ENCODE measurements at regions not wholly inside any gene's neighbourhood (a gene's known extent, or its start where the extent isn't known, plus 50 kb on each side); places are given as distances from the start of the nearest gene placed in this dataset.

GRCh38 chr4:83213640-83214039 lies 71.0 kb downstream of the COQ2 start:
- Mint-ChIP-seq H3K27ac (peak overlapping the region; percentile 5 to 97 (median 78)), H3K4me3 (peak overlapping the region in 1 of 10 donors; percentile 33)
- POLR2A ChIA-PET, result interaction anchor here (1.0 to 6.5 kb wide), 2 partner anchors 102 to 136 kb away, joined by 5 to 104 read pairs; partner anchors contain the start of gene PLAC8

DNA sequence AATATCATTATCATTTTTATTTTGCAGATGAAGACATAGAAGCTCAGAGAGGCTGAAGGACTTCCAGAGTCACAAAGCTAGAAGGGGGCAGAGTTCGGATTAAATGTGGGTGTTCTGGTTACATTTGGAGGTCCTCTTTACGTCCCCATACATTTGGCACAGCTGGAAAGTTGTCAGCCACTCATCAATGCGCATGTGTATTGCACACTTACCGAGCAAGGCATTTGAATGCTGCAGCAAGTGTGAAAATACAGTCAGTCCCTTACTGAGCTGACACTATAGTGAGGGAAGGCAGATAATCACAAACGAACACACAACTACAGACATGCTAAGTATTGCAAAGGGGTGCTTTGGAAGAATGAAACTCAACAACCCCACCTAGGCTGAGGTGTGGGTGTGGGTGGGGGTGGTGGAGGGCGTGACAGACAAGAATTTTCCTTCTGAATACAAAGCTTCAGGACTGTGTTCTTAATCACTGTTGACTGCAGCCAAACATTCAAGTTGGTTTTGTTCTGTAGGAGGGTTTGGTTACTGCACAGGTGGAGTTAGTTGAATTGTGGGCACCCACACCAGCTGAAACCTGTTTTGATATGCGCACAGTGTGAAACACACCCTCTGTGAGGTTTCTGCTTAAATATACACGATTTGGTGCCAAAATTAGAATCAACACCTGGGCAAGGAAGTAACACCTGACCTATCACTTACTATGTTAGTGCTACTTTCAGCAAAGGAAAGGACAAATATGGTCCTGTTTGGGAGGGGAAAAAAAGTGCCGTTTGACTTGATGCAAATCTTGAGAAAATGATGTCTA lies 72.4 kb downstream of the COQ2 start:
- H3K9me3 Mint-ChIP-seq, result peaks cover 0 to 5% (median 0%) of the 10 kb centered on the region in 9 donors
- H3K36me3 Mint-ChIP-seq, result no peaks in the 10 kb centered on the region
- POLR2A ChIA-PET, result interaction anchor here (0.7 to 6.5 kb wide), 10 partner anchors 16 to 135 kb away, joined by 3 to 104 read pairs (median 4); partner anchors contain the start of gene PLAC8
- ATAC-seq, result peak; percentile 89 to 95
- H3K4me1 Mint-ChIP-seq, result peaks cover 37 to 88% (median 82%) of the 10 kb centered on the region in 4 donors
- no peaks in the 10 kb centered on the region for H3K27me3 Mint-ChIP-seq
- DNase-seq, result peak; percentile 24 to 94 (median 76)
- peak overlapping the region; percentile 57 to 83 (median 71) for H3K4me3 Mint-ChIP-seq
- peak overlapping the region; percentile 83 to 97 (median 94) for H3K27ac Mint-ChIP-seq

More at GRCh38 chr4:83213640-83214039, 71.0 kb downstream of the COQ2 start:
- peaks cover 44 to 97% (median 92%) of the 10 kb centered on the region in 4 donors for H3K4me1 Mint-ChIP-seq
- DNase-seq (no peak), ATAC-seq (no peak)
- peaks cover 0 to 5% (median 0%) of the 10 kb centered on the region in 9 donors for H3K9me3 Mint-ChIP-seq
- H3K36me3 Mint-ChIP-seq, result no peaks in the 10 kb centered on the region
- H3K27me3 Mint-ChIP-seq, result no peaks in the 10 kb centered on the region

DNA sequence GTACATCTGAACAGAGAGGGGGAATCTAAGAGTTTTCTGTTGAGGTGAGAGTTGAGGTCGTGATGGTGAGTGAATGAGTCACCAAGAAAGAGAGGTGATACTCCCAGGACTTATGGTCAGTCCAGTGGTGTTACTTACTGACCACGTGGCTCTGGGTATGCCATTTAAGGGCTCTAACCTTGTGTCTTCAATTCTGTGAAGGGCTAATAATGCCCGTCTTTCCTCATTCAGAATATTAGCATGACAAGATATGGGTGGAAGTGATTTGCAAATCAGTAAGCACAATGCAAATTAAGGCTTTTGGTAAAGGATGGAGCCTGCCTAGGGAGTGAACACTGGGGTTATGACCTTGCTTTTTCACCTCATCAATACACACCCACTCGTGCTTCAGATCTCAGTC lies 75.2 kb downstream of the COQ2 start:
- POLR2A ChIA-PET, result interaction anchor here (1.0 to 6.5 kb wide), 2 partner anchors 9 to 98 kb away, joined by 5 to 104 read pairs; partner anchors contain the start of gene PLAC8
- no peak for DNase-seq
- peaks cover 29 to 60% (median 58%) of the 10 kb centered on the region in 4 donors for H3K4me1 Mint-ChIP-seq
- no peaks in the 10 kb centered on the region for H3K36me3 Mint-ChIP-seq
- H3K27me3 Mint-ChIP-seq, result no peaks in the 10 kb centered on the region
- peaks cover 0 to 5% (median 0%) of the 10 kb centered on the region in 9 donors for H3K9me3 Mint-ChIP-seq
- H3K4me3 Mint-ChIP-seq, result peak overlapping the region in 8 of 10 donors; percentile 6 to 40 (median 24)
- ATAC-seq, result no peak
- H3K27ac Mint-ChIP-seq, result peak overlapping the region; percentile 22 to 95 (median 82)

GRCh38 chr4:83208371-83209365 lies 75.9 kb downstream of the COQ2 start:
- H3K36me3 Mint-ChIP-seq, result no peaks in the 10 kb centered on the region
- DNase-seq, result no peak
- no peaks in the 10 kb centered on the region for H3K27me3 Mint-ChIP-seq
- H3K4me3 Mint-ChIP-seq, result peak overlapping the region in 3 of 10 donors; percentile 22 to 45 (median 40)
- peaks cover 29 to 55% (median 54%) of the 10 kb centered on the region in 4 donors for H3K4me1 Mint-ChIP-seq
- POLR2A ChIA-PET, result interaction anchor here (0.7 to 1.0 kb wide), 2 partner anchors 9 kb away, joined by 3 to 5 read pairs; no protein-coding TSS in a partner anchor
- H3K27ac Mint-ChIP-seq, result peak overlapping the region in 9 of 10 donors; percentile 27 to 95 (median 63)
- ATAC-seq, result no peak
- peaks cover 0 to 5% (median 0%) of the 10 kb centered on the region in 9 donors for H3K9me3 Mint-ChIP-seq

DNA sequence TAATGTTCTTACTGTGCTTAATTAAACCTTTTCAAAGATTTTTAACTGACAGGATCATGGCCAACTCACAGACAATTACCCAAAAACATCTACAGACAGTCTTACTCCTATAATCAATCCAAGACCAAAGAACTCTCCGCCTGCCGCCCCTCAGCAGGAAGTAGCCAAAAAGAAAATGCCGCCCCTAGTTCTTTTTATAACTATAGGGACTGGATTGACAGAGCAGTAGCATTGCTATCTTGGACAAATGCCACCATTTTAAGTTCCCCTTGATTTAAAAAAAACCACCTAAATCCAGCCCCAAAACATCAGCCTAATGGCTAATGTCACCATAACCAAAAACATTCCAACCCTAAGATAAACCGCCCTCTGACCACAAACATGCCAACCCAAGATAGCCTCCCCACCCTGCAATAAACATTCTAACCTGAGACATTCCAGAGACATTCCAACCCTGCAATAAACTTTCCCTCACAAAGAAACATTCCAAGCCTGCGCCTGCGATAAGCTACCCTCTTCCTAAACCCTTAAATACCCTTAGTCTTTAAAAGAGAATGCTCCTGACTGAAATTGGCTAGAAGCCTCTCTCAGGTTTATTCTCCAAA lies 77.0 kb downstream of the COQ2 start:
- POLR2A ChIA-PET, result interaction anchor here (0.6 kb wide), 1 partner anchor 9 kb away, joined by 3 read pairs; no protein-coding TSS in a partner anchor
- no peaks in the 10 kb centered on the region for H3K36me3 Mint-ChIP-seq
- H3K9me3 Mint-ChIP-seq, result peaks cover 0 to under 1% (median 0%) of the 10 kb centered on the region in 9 donors
- H3K27ac Mint-ChIP-seq, result peak overlapping the region in 8 of 10 donors; percentile 22 to 62 (median 38)
- ATAC-seq, result no peak
- H3K4me1 Mint-ChIP-seq, result peaks cover 24 to 45% (median 44%) of the 10 kb centered on the region in 4 donors
- no peaks in the 10 kb centered on the region for H3K27me3 Mint-ChIP-seq
- H3K4me3 Mint-ChIP-seq, result no peak overlapping the region
- DNase-seq, result no peak

- Mint-ChIP-seq H3K27me3 (no peaks in the 10 kb centered on the region), H3K36me3 (no peaks in the 10 kb centered on the region), H3K27ac (no peak overlapping the region), H3K9me3 (no peaks in the 10 kb centered on the region), H3K4me3 (no peak overlapping the region), H3K4me1 (peaks cover 15 to 27% (median 25%) of the 10 kb centered on the region in 4 donors)
- no peak for DNase-seq
- POLR2A ChIA-PET, result interaction anchor here (0.5 to 0.9 kb wide), 3 partner anchors 15 to 122 kb away, joined by 3 to 5 read pairs (median 3); no protein-coding TSS in a partner anchor
- ATAC-seq, result no peak
Observed at GRCh38 chr4:83205760-83206159, 78.8 kb downstream of the COQ2 start.

GRCh38 chr4:83204731-83205130 lies 79.9 kb downstream of the COQ2 start:
- Mint-ChIP-seq H3K27ac (no peak overlapping the region), H3K36me3 (no peaks in the 10 kb centered on the region), H3K4me3 (no peak overlapping the region), H3K4me1 (peaks cover 10 to 17% (median 15%) of the 10 kb centered on the region in 4 donors), H3K27me3 (no peaks in the 10 kb centered on the region), H3K9me3 (no peaks in the 10 kb centered on the region)
- DNase-seq (no peak), ATAC-seq (no peak)
- POLR2A ChIA-PET, result interaction anchor here (1.0 kb wide), 1 partner anchor 24 kb away, joined by 3 read pairs; no protein-coding TSS in a partner anchor

DNA sequence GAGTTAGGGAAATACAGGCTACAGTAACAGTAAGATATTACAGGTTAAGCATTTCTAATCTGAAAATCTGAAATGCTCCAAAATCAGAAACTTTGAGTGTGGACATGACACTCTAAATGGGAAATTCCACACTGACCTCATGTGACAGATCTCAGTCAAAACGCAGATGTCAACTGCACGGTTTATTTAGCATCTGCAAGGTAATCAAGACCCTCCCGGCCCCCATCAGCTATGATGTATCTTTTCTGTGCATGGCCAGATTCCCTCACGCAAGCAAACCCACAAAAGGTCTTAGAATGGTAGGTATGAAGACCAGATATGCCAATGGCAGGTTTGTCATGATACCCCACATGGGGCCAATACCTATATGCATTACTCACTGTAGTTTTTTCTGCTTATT lies 82.8 kb downstream of the COQ2 start:
- Mint-ChIP-seq H3K4me3 (no peak overlapping the region), H3K4me1 (peaks cover 4 to 16% (median 7%) of the 10 kb centered on the region in 4 donors)

GRCh38 chr4:83197555-83198235 lies 83.2 kb upstream of the PLAC8 start:
- H3K27me3 Mint-ChIP-seq, result no peaks in the 10 kb centered on the region
- ATAC-seq (no peak), DNase-seq (no peak)
- H3K27ac Mint-ChIP-seq, result peak overlapping the region in 2 of 10 donors; percentile 28 to 49
- H3K36me3 Mint-ChIP-seq, result no peaks in the 10 kb centered on the region
- H3K4me1 Mint-ChIP-seq, result peaks cover 10 to 35% (median 15%) of the 10 kb centered on the region in 4 donors
- H3K9me3 Mint-ChIP-seq, result peaks cover 0 to 10% (median 0%) of the 10 kb centered on the region in 9 donors
- POLR2A ChIA-PET, result interaction anchor here (0.7 to 1.1 kb wide), 2 partner anchors 21 to 85 kb away, joined by 3 read pairs; no protein-coding TSS in a partner anchor
- H3K4me3 Mint-ChIP-seq, result no peak overlapping the region

More for the DNA sequence above, 82.8 kb downstream of the COQ2 start:
- H3K27ac Mint-ChIP-seq, result no peak overlapping the region
- POLR2A ChIA-PET, result no interaction called here
- H3K27me3 Mint-ChIP-seq, result no peaks in the 10 kb centered on the region
- DNase-seq, result no peak
- H3K9me3 Mint-ChIP-seq, result peaks cover 0 to 9% (median 0%) of the 10 kb centered on the region in 9 donors
- ATAC-seq, result no peak
- H3K36me3 Mint-ChIP-seq, result no peaks in the 10 kb centered on the region

GRCh38 chr4:83196921-83197320 lies 82.4 kb upstream of the PLAC8 start:
- no peak for ATAC-seq
- peak overlapping the region in 7 of 10 donors; percentile 37 to 83 (median 53) for H3K27ac Mint-ChIP-seq
- POLR2A ChIA-PET, result interaction anchor here (0.7 to 1.1 kb wide), 3 partner anchors 22 to 87 kb away, joined by 3 read pairs; no protein-coding TSS in a partner anchor
- H3K27me3 Mint-ChIP-seq, result no peaks in the 10 kb centered on the region
- no peak for DNase-seq
- H3K36me3 Mint-ChIP-seq, result no peaks in the 10 kb centered on the region
- H3K4me1 Mint-ChIP-seq, result peaks cover 10 to 35% (median 17%) of the 10 kb centered on the region in 4 donors
- peaks cover 0 to 10% (median 0%) of the 10 kb centered on the region in 9 donors for H3K9me3 Mint-ChIP-seq
- H3K4me3 Mint-ChIP-seq, result peak overlapping the region in 1 of 10 donors; percentile 19

DNA sequence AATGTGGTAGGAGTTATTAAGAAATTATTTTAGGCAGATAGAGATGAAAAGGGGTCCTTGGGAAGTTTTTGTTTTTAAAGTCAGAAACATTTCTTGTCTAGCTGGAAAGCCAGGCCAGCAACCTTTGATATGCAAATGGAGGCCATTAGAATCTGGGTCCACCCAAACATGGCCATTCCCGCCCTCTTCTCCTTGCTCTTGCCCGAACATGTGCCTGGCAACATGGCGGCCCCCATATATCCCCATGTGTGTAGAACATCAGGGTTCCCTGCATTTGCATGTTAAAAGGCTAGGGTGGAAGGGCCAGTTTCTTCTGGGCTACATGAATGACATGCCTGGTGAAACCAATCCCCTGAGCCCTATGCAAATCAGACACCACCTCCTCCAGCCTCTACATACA lies 80.7 kb upstream of the PLAC8 start:
- Mint-ChIP-seq H3K4me3 (no peak overlapping the region), H3K36me3 (no peaks in the 10 kb centered on the region), H3K27ac (no peak overlapping the region), H3K9me3 (peaks cover 0 to 10% (median 0%) of the 10 kb centered on the region in 9 donors), H3K27me3 (no peaks in the 10 kb centered on the region), H3K4me1 (peaks cover 12 to 40% (median 17%) of the 10 kb centered on the region in 4 donors)
- DNase-seq (no peak), ATAC-seq (no peak)
- POLR2A ChIA-PET, result no interaction called here

Data from naive thymus-derived CD8-positive, alpha-beta T cell (primary cell).